ENCODE measurements at regions not wholly inside any gene's neighbourhood (a gene's known extent, or its start where the extent isn't known, plus 50 kb on each side); places are given as distances from the start of the nearest gene placed in this dataset.
"Not testable (repeated sequence)": the region's sequence is repeated elsewhere in the genome, so short reads cannot be mapped to it uniquely, and the experiment has no call there.

- DNase-seq (ENCODE audit: low spot score): no peak
These were observed 662.5 kb downstream of the LUZP2 start for GRCh38 chr11:25159341-25159740.

- DNase-seq (ENCODE audit: low spot score): no peak
These were observed 666.6 kb downstream of the LUZP2 start for GRCh38 chr11:25163421-25163820.

- no peak for DNase-seq (ENCODE audit: low spot score)
These were observed 683.3 kb downstream of the LUZP2 start for GRCh38 chr11:25180187-25180586.

- no peak for DNase-seq (ENCODE audit: low spot score)
These were observed 686.6 kb downstream of the LUZP2 start for GRCh38 chr11:25183411-25183810.

GRCh38 chr11:25197515-25197914 lies 700.7 kb downstream of the LUZP2 start:
- DNase-seq (ENCODE audit: low spot score): no peak

GRCh38 chr11:25198704-25199103 lies 701.9 kb downstream of the LUZP2 start:
- no peak for DNase-seq (ENCODE audit: low spot score)

- no peak for DNase-seq (ENCODE audit: low spot score)
These were observed 704.1 kb downstream of the LUZP2 start for GRCh38 chr11:25200925-25201324.

- no peak for DNase-seq (ENCODE audit: low spot score)
These were observed 709.9 kb downstream of the LUZP2 start for GRCh38 chr11:25206762-25207161.

- DNase-seq (ENCODE audit: low spot score): no peak
These were observed 714.9 kb downstream of the LUZP2 start for GRCh38 chr11:25211635-25212254.

- no peak for DNase-seq (ENCODE audit: low spot score)
These were observed 717.8 kb downstream of the LUZP2 start for GRCh38 chr11:25214535-25215176.

- no peak for DNase-seq (ENCODE audit: low spot score)
These were observed 721.2 kb downstream of the LUZP2 start for GRCh38 chr11:25218036-25218435.

- no peak for DNase-seq (ENCODE audit: low spot score)
These were observed 728.2 kb downstream of the LUZP2 start for GRCh38 chr11:25225078-25225477.

- DNase-seq (ENCODE audit: low spot score): no peak
These were observed 746.1 kb downstream of the LUZP2 start for GRCh38 chr11:25242928-25243327.

GRCh38 chr11:25244126-25244525 lies 747.3 kb downstream of the LUZP2 start:
- DNase-seq (ENCODE audit: low spot score): no peak

- DNase-seq (ENCODE audit: low spot score): no peak
These were observed 750.5 kb downstream of the LUZP2 start for GRCh38 chr11:25247336-25247735.

- no peak for DNase-seq (ENCODE audit: low spot score)
These were observed 756.0 kb downstream of the LUZP2 start for GRCh38 chr11:25252854-25253253.

GRCh38 chr11:25263861-25264260 lies 767.0 kb downstream of the LUZP2 start:
- DNase-seq (ENCODE audit: low spot score): not testable (repeated sequence)

GRCh38 chr11:25271301-25271700 lies 774.4 kb downstream of the LUZP2 start:
- no peak for DNase-seq (ENCODE audit: low spot score)

GRCh38 chr11:25272214-25272613 lies 775.4 kb downstream of the LUZP2 start:
- no peak for DNase-seq (ENCODE audit: low spot score)

- DNase-seq (ENCODE audit: low spot score): not testable (repeated sequence)
These were observed 784.0 kb downstream of the LUZP2 start for GRCh38 chr11:25280821-25281220.

- no peak for DNase-seq (ENCODE audit: low spot score)
These were observed 796.3 kb downstream of the LUZP2 start for GRCh38 chr11:25293166-25293565.

GRCh38 chr11:25298450-25298849 lies 801.6 kb downstream of the LUZP2 start:
- DNase-seq (ENCODE audit: low spot score): no peak

- no peak for DNase-seq (ENCODE audit: low spot score)
These were observed 813.0 kb downstream of the LUZP2 start for GRCh38 chr11:25309818-25310217.

GRCh38 chr11:25317216-25317615 lies 820.4 kb downstream of the LUZP2 start:
- DNase-seq (ENCODE audit: low spot score): no peak
